Loucy (cell line): ENCODE measurements at regions not wholly inside any gene's neighbourhood (a gene's known extent, or its start where the extent isn't known, plus 50 kb on each side); places are given as distances from the start of the nearest gene placed in this dataset.

Experiments used
- H2AFZ ChIP-seq: fragments of 200-600 bp; sonication (generic); 2 replicates; pipeline ENCODE4 v1.6.0; 2016; ENCODE audit warnings: antibody characterized with exemption, mild to moderate bottlenecking, low read length, moderate library complexity
- H3F3A ChIP-seq: fragments of 200-600 bp; 2 replicates; pipeline ENCODE4 v1.6.0; 2016; ENCODE audit warnings: antibody characterized with exemption, low read depth, mild to moderate bottlenecking
- H3K27me3 ChIP-seq: fragments of 200-600 bp; sonication (generic); 2 replicates; pipeline ENCODE4 v1.6.1; 2014; ENCODE audit warnings: low read length, mild to moderate bottlenecking; ENCODE audit not compliant: insufficient read depth, poor library complexity, severe bottlenecking
- H3K36me3 ChIP-seq: fragments of 200-600 bp; sonication (generic); 2 replicates; pipeline ENCODE4 v1.6.1; 2016; ENCODE audit warnings: low read length; ENCODE audit not compliant: insufficient read depth
- H3K4me1 ChIP-seq: fragments of 200-600 bp; sonication (generic); 2 replicates; pipeline ENCODE4 v1.5.1; 2014; ENCODE audit warnings: low read length, mild to moderate bottlenecking; ENCODE audit not compliant: insufficient read depth, poor library complexity, severe bottlenecking
- H3K4me2 ChIP-seq: fragments of 200-600 bp; sonication (generic); 2 replicates; pipeline ENCODE4 v1.6.0; 2014; ENCODE audit warnings: antibody characterized with exemption, low read length, low read depth, mild to moderate bottlenecking; ENCODE audit not compliant: poor library complexity, severe bottlenecking
- H3K4me3 ChIP-seq: fragments of 200-600 bp; sonication (generic); 2 replicates; pipeline ENCODE4 v1.5.1; 2014; ENCODE audit warnings: low read length, mild to moderate bottlenecking, mixed read lengths; ENCODE audit not compliant: poor library complexity, severe bottlenecking
- H3K79me2 ChIP-seq: fragments of 200-600 bp; sonication (generic); 2 replicates; pipeline ENCODE4 v1.6.1; 2014; ENCODE audit warnings: low read length; ENCODE audit not compliant: insufficient read depth
- H3K9ac ChIP-seq: fragments of 200-600 bp; sonication (generic); 2 replicates; pipeline ENCODE4 v1.6.0; 2014; ENCODE audit warnings: mild to moderate bottlenecking, low read depth, low read length, moderate library complexity; ENCODE audit not compliant: poor library complexity, severe bottlenecking
- H3K9me2 ChIP-seq: fragments of 200-600 bp; sonication (generic); replicated peaks from 2 replicates; pipeline ENCODE4 v1.6.1; 2016; ENCODE audit warnings: low read depth, low read length, mixed read lengths
- H3K9me3 ChIP-seq: fragments of 200-600 bp; sonication (generic); 2 replicates; pipeline ENCODE4 v1.6.1; 2014; ENCODE audit warnings: mild to moderate bottlenecking, antibody characterized with exemption, low read length, low read depth; ENCODE audit not compliant: insufficient read depth
- H4K20me1 ChIP-seq: fragments of 200-600 bp; sonication (generic); 2 replicates; pipeline ENCODE4 v1.6.0; 2014; ENCODE audit warnings: antibody characterized with exemption, low read length, mild to moderate bottlenecking; ENCODE audit not compliant: insufficient read depth, poor library complexity, severe bottlenecking
- CTCF ChIP-seq: fragments of 200-600 bp; sonication (generic); conservative IDR thresholded peaks from 2 replicates; pipeline ENCODE4 v1.5.1; 2014; ENCODE audit warnings: mild to moderate bottlenecking, antibody characterized with exemption, low read length
- EZH2phosphoT487 ChIP-seq: fragments of 200-600 bp; IDR thresholded peaks from 2 replicates; pipeline ENCODE4 v1.6.1; 2018; ENCODE audit warnings: antibody characterized with exemption, mild to moderate bottlenecking, moderate library complexity, borderline replicate concordance

- TF ChIP-seq CTCF (no peak), EZH2phosphoT487 (no peak)
- no peaks in the 10 kb centered on the region for H3K9me2 ChIP-seq
These were observed 633.7 kb downstream of the ZIC1 start for GRCh38 chr3:148042663-148043445.

GRCh38 chr3:148044151-148044550 lies 635.0 kb downstream of the ZIC1 start:
- Histone ChIP-seq H3K4me2 (no peak overlapping the region), H4K20me1 (no peaks in the 10 kb centered on the region), H2AFZ (no peak overlapping the region), H3K4me1 (no peaks in the 10 kb centered on the region), H3K9me2 (no peaks in the 10 kb centered on the region), H3K27me3 (no peaks in the 10 kb centered on the region), H3K79me2 (no peaks in the 10 kb centered on the region), H3K9ac (no peak overlapping the region), H3K4me3 (no peak overlapping the region), H3K36me3 (no peaks in the 10 kb centered on the region), H3K9me3 (no peaks in the 10 kb centered on the region), H3F3A (no peaks in the 10 kb centered on the region)
- TF ChIP-seq EZH2phosphoT487 (no peak), CTCF (no peak)

More at GRCh38 chr3:148042663-148043445, 633.7 kb downstream of the ZIC1 start:
- no peaks in the 10 kb centered on the region for H3K36me3 ChIP-seq
- no peak overlapping the region for H3K4me2 ChIP-seq
- H3K9ac ChIP-seq, result no peak overlapping the region
- H3F3A ChIP-seq, result no peaks in the 10 kb centered on the region
- H3K4me3 ChIP-seq, result no peak overlapping the region
- no peaks in the 10 kb centered on the region for H4K20me1 ChIP-seq
- H3K79me2 ChIP-seq, result no peaks in the 10 kb centered on the region
- H3K27me3 ChIP-seq, result no peaks in the 10 kb centered on the region
- H2AFZ ChIP-seq, result no peak overlapping the region
- no peaks in the 10 kb centered on the region for H3K9me3 ChIP-seq
- no peaks in the 10 kb centered on the region for H3K4me1 ChIP-seq

GRCh38 chr3:148054999-148055398 lies 642.7 kb upstream of the AGTR1 start:
- no peaks in the 10 kb centered on the region for H3K9me2 ChIP-seq
- H3K79me2 ChIP-seq, result no peaks in the 10 kb centered on the region
- TF ChIP-seq CTCF (no peak), EZH2phosphoT487 (no peak)
- H3K4me2 ChIP-seq, result no peak overlapping the region
- no peaks in the 10 kb centered on the region for H3F3A ChIP-seq
- no peaks in the 10 kb centered on the region for H3K4me1 ChIP-seq
- H3K9ac ChIP-seq, result no peak overlapping the region
- H2AFZ ChIP-seq, result no peak overlapping the region
- H3K27me3 ChIP-seq, result no peaks in the 10 kb centered on the region
- no peaks in the 10 kb centered on the region for H4K20me1 ChIP-seq
- no peaks in the 10 kb centered on the region for H3K9me3 ChIP-seq
- no peaks in the 10 kb centered on the region for H3K36me3 ChIP-seq
- H3K4me3 ChIP-seq, result no peak overlapping the region
